OCI-LY7 (cell line): ENCODE measurements at regions not wholly inside any gene's neighbourhood (a gene's known extent, or its start where the extent isn't known, plus 50 kb on each side); places are given as distances from the start of the nearest gene placed in this dataset.

Experiments used
- CTCF ChIP-seq: fragments of 200-600 bp; sonication (generic); conservative IDR thresholded peaks from 2 replicates; pipeline ENCODE4 v1.5.1; 2014; ENCODE audit warnings: mild to moderate bottlenecking, antibody characterized with exemption, low read length, moderate library complexity, mixed read lengths
- EZH2phosphoT487 ChIP-seq: fragments of 200-600 bp; sonication (generic); IDR thresholded peaks from 2 replicates; pipeline ENCODE4 v1.6.1; 2018; ENCODE audit warnings: low read depth, borderline replicate concordance, mild to moderate bottlenecking, mixed run types, antibody characterized with exemption, low read length, moderate library complexity, mixed read lengths

GRCh38 chr16:54878301-54878700, 52.4 kb upstream of the IRX5 start:
- TF ChIP-seq CTCF = no peak
- no peak for TF ChIP-seq EZH2phosphoT487
